H9 (cell line): ENCODE measurements at regions not wholly inside any gene's neighbourhood (a gene's known extent, or its start where the extent isn't known, plus 50 kb on each side); places are given as distances from the start of the nearest gene placed in this dataset.

Experiments
- DNase-seq: peaks from one replicate; pipeline ENCODE4 v3.0.0-alpha.2; 2017
- H2AFZ ChIP-seq: one replicate; pipeline ENCODE4 v1.6.1; 2013; ENCODE audit warnings: mild to moderate bottlenecking, low read length, control low read depth, moderate library complexity
- H2AK5ac ChIP-seq: 2 replicates; pipeline ENCODE4 v1.6.1; 2013; ENCODE audit warnings: low read length, control low read depth, mixed read lengths; ENCODE audit not compliant: insufficient read length
- H2BK120ac ChIP-seq: one replicate; pipeline ENCODE4 v1.6.1; 2013; ENCODE audit warnings: low read depth, mild to moderate bottlenecking, low read length, control low read depth, inconsistent platforms; ENCODE audit not compliant: poor library complexity, severe bottlenecking
- H2BK12ac ChIP-seq: 2 replicates; pipeline ENCODE4 v1.6.1; 2013; ENCODE audit warnings: low read length, control low read depth, mixed read lengths, low read depth; ENCODE audit not compliant: insufficient read length
- H2BK15ac ChIP-seq: 2 replicates; pipeline ENCODE4 v1.6.1; 2013; ENCODE audit warnings: low read depth, low read length, control low read depth
- H2BK20ac ChIP-seq: one replicate; pipeline ENCODE4 v1.6.1; 2013; ENCODE audit warnings: low read depth, mild to moderate bottlenecking, low read length, control low read depth, inconsistent platforms; ENCODE audit not compliant: poor library complexity, severe bottlenecking
- H2BK5ac ChIP-seq: 2 replicates; pipeline ENCODE4 v1.6.1; 2013; ENCODE audit warnings: low read length, control low read depth, mixed read lengths; ENCODE audit not compliant: insufficient read length
- H3K14ac ChIP-seq: 2 replicates; pipeline ENCODE4 v1.6.1; 2013; ENCODE audit warnings: low read length, control low read depth; ENCODE audit not compliant: insufficient read depth
- H3K18ac ChIP-seq: 2 replicates; pipeline ENCODE4 v1.6.1; 2013; ENCODE audit warnings: low read depth, mild to moderate bottlenecking, mixed read lengths, low read length, control low read depth; ENCODE audit not compliant: insufficient read length
- H3K23ac ChIP-seq: 2 replicates; pipeline ENCODE4 v1.6.1; 2013; ENCODE audit warnings: low read length, control low read depth, mixed read lengths, low read depth; ENCODE audit not compliant: insufficient read length
- H3K23me2 ChIP-seq: 2 replicates; pipeline ENCODE4 v1.6.1; 2013; ENCODE audit warnings: low read depth, mild to moderate bottlenecking, mixed read lengths, low read length, control low read depth; ENCODE audit not compliant: insufficient read length, poor library complexity, severe bottlenecking
- H3K27ac ChIP-seq: 2 replicates; pipeline ENCODE4 v1.5.1; 2013; ENCODE audit warnings: low read length, control low read depth, mixed read lengths, low read depth; ENCODE audit not compliant: insufficient read length
- H3K27me3 ChIP-seq: 2 replicates; pipeline ENCODE4 v1.6.1; 2013; ENCODE audit warnings: low read length, control low read depth, inconsistent platforms; ENCODE audit not compliant: insufficient read depth
- H3K4ac ChIP-seq: 2 replicates; pipeline ENCODE4 v1.6.1; 2013; ENCODE audit warnings: low read depth, mild to moderate bottlenecking, control low read depth, inconsistent platforms, low read length, moderate library complexity
- H3K4me1 ChIP-seq: 2 replicates; pipeline ENCODE4 v1.6.1; 2013; ENCODE audit warnings: low read length, control low read depth, inconsistent platforms; ENCODE audit not compliant: insufficient read depth
- H3K4me2 ChIP-seq: 2 replicates; pipeline ENCODE4 v1.6.1; 2013; ENCODE audit warnings: low read length, control low read depth, mixed read lengths; ENCODE audit not compliant: insufficient read length, insufficient read depth
- H3K56ac ChIP-seq: 2 replicates; pipeline ENCODE4 v1.6.1; 2013; ENCODE audit warnings: low read depth, mild to moderate bottlenecking, mixed read lengths, low read length, control low read depth; ENCODE audit not compliant: insufficient read length
- H3K79me1 ChIP-seq: 2 replicates; pipeline ENCODE4 v1.6.1; 2013; ENCODE audit warnings: low read depth, mild to moderate bottlenecking, moderate library complexity, low read length, control low read depth, inconsistent platforms; ENCODE audit not compliant: insufficient read depth, poor library complexity, severe bottlenecking
- H3K79me2 ChIP-seq: 2 replicates; pipeline ENCODE4 v1.6.1; 2013; ENCODE audit warnings: low read length, control low read depth, inconsistent platforms; ENCODE audit not compliant: insufficient read depth
- H3K9ac ChIP-seq: 2 replicates; pipeline ENCODE4 v1.6.1; 2013; ENCODE audit warnings: low read length, control low read depth, mixed read lengths; ENCODE audit not compliant: insufficient read length; ENCODE audit errors: extremely low read depth
- H3K9me3 ChIP-seq: one replicate; pipeline ENCODE4 v1.6.1; 2013; ENCODE audit warnings: low read depth, low read length, inconsistent platforms; ENCODE audit not compliant: control insufficient read depth
- H3T11ph ChIP-seq: one replicate; pipeline ENCODE4 v1.6.1; 2013; ENCODE audit warnings: mild to moderate bottlenecking, low read length, control low read depth, inconsistent platforms
- H4K20me1 ChIP-seq: one replicate; pipeline ENCODE4 v1.6.1; 2013; ENCODE audit not compliant: control insufficient read depth, insufficient read length, insufficient read depth
- H4K5ac ChIP-seq: 2 replicates; pipeline ENCODE4 v1.6.1; 2013; ENCODE audit warnings: low read depth, mild to moderate bottlenecking, mixed read lengths, low read length, control low read depth; ENCODE audit not compliant: insufficient read length
- H4K8ac ChIP-seq: replicated peaks from 2 replicates; pipeline ENCODE4 v1.6.1; 2013; ENCODE audit warnings: low read length, control low read depth, mixed read lengths, low read depth; ENCODE audit not compliant: insufficient read length
- H4K91ac ChIP-seq: 2 replicates; pipeline ENCODE4 v1.6.1; 2013; ENCODE audit warnings: low read depth, mild to moderate bottlenecking, moderate library complexity, mixed read lengths, low read length, control low read depth; ENCODE audit not compliant: insufficient read length
- H3K27ac Mint-ChIP-seq, 3 experiments: 2 replicates in 2 of 3; 3 replicates in 1 of 3; pipeline ENCODE4 v1.8.0; 2020 to 2021; ENCODE audit warnings: mixed read lengths in 3 of 3, mild to moderate bottlenecking in 1 of 3, moderate library complexity in 1 of 3
- H3K27me3 Mint-ChIP-seq: 2 replicates; pipeline ENCODE4 v1.8.0; 2021; ENCODE audit warnings: low read depth, mild to moderate bottlenecking, moderate library complexity, mixed read lengths
- H3K36me3 Mint-ChIP-seq, 3 experiments: 2 replicates in 2 of 3; 3 replicates in 1 of 3; pipeline ENCODE4 v1.8.0; 2020 to 2021; ENCODE audit warnings: low read depth in 3 of 3, mixed read lengths in 3 of 3; ENCODE audit not compliant: insufficient read depth in 1 of 3
- H3K4me1 Mint-ChIP-seq, 2 experiments: 2 replicates each; pipeline ENCODE4 v1.8.0; 2020; ENCODE audit warnings: mixed read lengths in 2 of 2
- H3K4me3 Mint-ChIP-seq, 2 experiments: 2 replicates in 1 of 2; 3 replicates in 1 of 2; pipeline ENCODE4 v1.8.0; 2020 to 2021; ENCODE audit warnings: mild to moderate bottlenecking in 2 of 2, mixed read lengths in 2 of 2, moderate library complexity in 1 of 2
- H3K9me3 Mint-ChIP-seq, 2 experiments: 2 replicates in 1 of 2; 3 replicates in 1 of 2; pipeline ENCODE4 v1.8.0; 2020; ENCODE audit warnings: mild to moderate bottlenecking in 2 of 2, mixed read lengths in 2 of 2, moderate library complexity in 1 of 2
- CTCF ChIP-seq: fragments of 200-600 bp; sonication (generic); conservative IDR thresholded peaks from 3 replicates; pipeline ENCODE4 v1.8.0; 2021; ENCODE audit warnings: antibody characterized with exemption, mild to moderate bottlenecking
- WGBS: extraction: QIAGEN DNeasy Blood & Tissue Kit; methylation state at CpG from one replicate; pipeline ENCODE4 v1.1.7; 2013; ENCODE audit warnings: missing lambda C conversion rate, low lambda C conversion rate, mixed read lengths; ENCODE audit not compliant: insufficient read length; ENCODE audit errors: extremely low coverage; 5-methylcytosine and 5-hydroxymethylcytosine counted together

GRCh38 chr7:53311205-53311604, 275.8 kb downstream of the POM121L12 start:
- no peak overlapping the region for H2BK120ac ChIP-seq
- H4K20me1 ChIP-seq, result no peaks in the 10 kb centered on the region
- H4K5ac ChIP-seq, result no peak overlapping the region
- no peak overlapping the region for H3K4me2 ChIP-seq
- H3K27me3 Mint-ChIP-seq, result no peaks in the 10 kb centered on the region
- H2AFZ ChIP-seq, result no peak overlapping the region
- no peak overlapping the region for H4K91ac ChIP-seq
- TF ChIP-seq CTCF, result no peak
- no peak overlapping the region; the same call in 1 of the 2 replicates for H2BK15ac ChIP-seq
- no peak for DNase-seq
- H3K79me2 ChIP-seq, result no peaks in the 10 kb centered on the region
- no peaks in the 10 kb centered on the region for H3K79me1 ChIP-seq
- H2AK5ac ChIP-seq, result no peak overlapping the region
- no peak overlapping the region for H3K4ac ChIP-seq
- H3K4me1 Mint-ChIP-seq, result peaks cover 4 to 9% of the 10 kb centered on the region in 2 experiments; a peak in 2 of 4 replicates
- no peak overlapping the region for H3K27ac ChIP-seq
- no peak overlapping the region for H3T11ph ChIP-seq
- no peaks in the 10 kb centered on the region for H3K27me3 ChIP-seq
- H3K9me3 ChIP-seq, result no peaks in the 10 kb centered on the region
- no peak overlapping the region; a peak in 1 of 7 replicates for H3K27ac Mint-ChIP-seq
- H3K4me3 Mint-ChIP-seq, result no peak overlapping the region; a peak in 1 of 5 replicates
- H3K9ac ChIP-seq, result no peak overlapping the region
- no peak overlapping the region for H2BK5ac ChIP-seq
- H4K8ac ChIP-seq, result no peak overlapping the region
- H2BK20ac ChIP-seq, result no peak overlapping the region
- H3K23me2 ChIP-seq, result no peaks in the 10 kb centered on the region
- H3K56ac ChIP-seq, result no peak overlapping the region
- no CpG with 5 or more reads among the region's 5 CpGs for WGBS
- no peak overlapping the region for H3K23ac ChIP-seq
- H3K14ac ChIP-seq, result no peak overlapping the region; the same call in 1 of the 2 replicates
- H2BK12ac ChIP-seq, result no peak overlapping the region
- H3K36me3 Mint-ChIP-seq, result no peaks in the 10 kb centered on the region
- H3K9me3 Mint-ChIP-seq, result no peaks in the 10 kb centered on the region
- H3K4me1 ChIP-seq, result no peaks in the 10 kb centered on the region
- no peak overlapping the region for H3K18ac ChIP-seq
